ENCODE measurements at regions not wholly inside any gene's neighbourhood (a gene's known extent, or its start where the extent isn't known, plus 50 kb on each side); places are given as distances from the start of the nearest gene placed in this dataset.

GRCh38 chr18:70423120-70423519 lies 134.3 kb downstream of the SOCS6 start:
- TF ChIP-seq EZH2 (optimal IDR thresholded peaks at IDR 0.05; ENCODE audit: low read depth, low read length) (no peak), CTCF (IDR thresholded peaks at IDR 0.05; ENCODE audit: low read length) (no peak), EZH2phosphoT487 (IDR thresholded peaks at IDR 0.05; ENCODE audit: low read length) (no peak)
